Keratinocyte (primary cell): ENCODE measurements at regions not wholly inside any gene's neighbourhood (a gene's known extent, or its start where the extent isn't known, plus 50 kb on each side); places are given as distances from the start of the nearest gene placed in this dataset.

Source experiments
- EZH2 ChIP-seq: IDR thresholded peaks from one replicate; pipeline ENCODE4 v1.6.1; 2012; ENCODE audit warnings: inconsistent platforms, mild to moderate bottlenecking, low read length, moderate library complexity
- TF ChIP-seq, protein P1 (sequence below), 3 experiments: IDR thresholded peaks in 1 of 3; conservative IDR thresholded peaks in 1 of 3; optimal IDR thresholded peaks in 1 of 3; 2 replicates in 2 of 3; 3 replicates in 1 of 3; pipeline versions ENCODE3 to v1.5.1; 2011; ENCODE audit warnings: low read length in 3 of 3, mild to moderate bottlenecking in 3 of 3, moderate library complexity in 2 of 3, control low read depth in 1 of 3, inconsistent platforms in 1 of 3; ENCODE audit not compliant: insufficient read depth in 2 of 3; ENCODE audit errors: extremely low read depth in 1 of 3

DNA sequence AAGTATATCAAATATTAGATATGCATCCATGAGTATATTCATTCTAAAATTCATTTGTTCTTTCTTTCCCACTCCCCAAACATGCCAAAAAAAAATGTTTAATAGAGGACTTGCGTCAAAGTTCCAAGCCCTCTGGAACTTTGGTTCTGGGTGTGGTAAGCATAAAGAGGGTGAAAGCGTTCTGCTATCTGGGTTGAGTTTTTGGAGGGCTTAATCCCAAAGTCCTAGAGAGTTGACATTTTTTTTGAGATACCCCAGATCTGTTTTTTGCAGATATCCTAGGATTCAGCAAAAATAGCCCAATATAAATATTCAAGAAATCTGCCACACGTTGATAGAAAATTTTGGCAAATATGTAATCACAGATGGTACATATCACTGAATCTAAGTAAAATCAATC, 424.3 kb upstream of the CBLB start:
- TF ChIP-seq, protein P1, sequence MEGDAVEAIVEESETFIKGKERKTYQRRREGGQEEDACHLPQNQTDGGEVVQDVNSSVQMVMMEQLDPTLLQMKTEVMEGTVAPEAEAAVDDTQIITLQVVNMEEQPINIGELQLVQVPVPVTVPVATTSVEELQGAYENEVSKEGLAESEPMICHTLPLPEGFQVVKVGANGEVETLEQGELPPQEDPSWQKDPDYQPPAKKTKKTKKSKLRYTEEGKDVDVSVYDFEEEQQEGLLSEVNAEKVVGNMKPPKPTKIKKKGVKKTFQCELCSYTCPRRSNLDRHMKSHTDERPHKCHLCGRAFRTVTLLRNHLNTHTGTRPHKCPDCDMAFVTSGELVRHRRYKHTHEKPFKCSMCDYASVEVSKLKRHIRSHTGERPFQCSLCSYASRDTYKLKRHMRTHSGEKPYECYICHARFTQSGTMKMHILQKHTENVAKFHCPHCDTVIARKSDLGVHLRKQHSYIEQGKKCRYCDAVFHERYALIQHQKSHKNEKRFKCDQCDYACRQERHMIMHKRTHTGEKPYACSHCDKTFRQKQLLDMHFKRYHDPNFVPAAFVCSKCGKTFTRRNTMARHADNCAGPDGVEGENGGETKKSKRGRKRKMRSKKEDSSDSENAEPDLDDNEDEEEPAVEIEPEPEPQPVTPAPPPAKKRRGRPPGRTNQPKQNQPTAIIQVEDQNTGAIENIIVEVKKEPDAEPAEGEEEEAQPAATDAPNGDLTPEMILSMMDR (optimal IDR thresholded peaks at IDR 0.05 in 1 of 3, IDR thresholded peaks at IDR 0.05 in 1 of 3, conservative IDR thresholded peaks at IDR 0.05 in 1 of 3; ENCODE audit: extremely low read depth in 1 of 3, insufficient read depth in 2 of 3, low read length in 3 of 3), result no peak
- no peak for TF ChIP-seq EZH2
